IMR-90 (cell line): ENCODE measurements at regions not wholly inside any gene's neighbourhood (a gene's known extent, or its start where the extent isn't known, plus 50 kb on each side); places are given as distances from the start of the nearest gene placed in this dataset.

Experiments used
- ATAC-seq: fragments of 200-7000 bp; cut with Tn5 transposase; 2 replicates; pipeline ENCODE4 v1.9.1; 2020; ENCODE audit warnings: low read depth, mild to moderate bottlenecking, moderate library complexity
- BruUV-seq: library from RNA; stranded (reverse); fragments of 400-500 nt; replicated peaks from 2 replicates; lab custom pipeline; 2021; lab: Mats Ljungman, UMichigan
- CTCF ChIA-PET: fragments of 300-600 bp; formaldehyde crosslinking; extraction: SDS; loops from one replicate; lab custom pipeline; 2021; ENCODE audit warnings: antibody characterized with exemption; lab: Yijun Ruan, JAX
- POLR2A ChIA-PET: fragments of 300-600 bp; sonication (Branson Sonifier 250); formaldehyde crosslinking; loops from one replicate; lab custom pipeline; 2022; ENCODE audit warnings: antibody characterized with exemption; ENCODE audit not compliant: unreplicated experiment; lab: Charles Lee
- DNase-seq: peaks from one replicate; pipeline ENCODE4 v3.0.0; 2013
- H2AFZ ChIP-seq: replicated peaks from 2 replicates; pipeline ENCODE3; 2013; ENCODE audit warnings: low read length, mild to moderate bottlenecking; ENCODE audit not compliant: poor library complexity
- H2AK5ac ChIP-seq: 2 replicates; pipeline ENCODE4 v1.6.1; 2013; ENCODE audit warnings: low read depth, low read length, inconsistent platforms
- H2AK9ac ChIP-seq: replicated peaks from 2 replicates; pipeline ENCODE3; 2013; ENCODE audit warnings: mild to moderate bottlenecking, low read depth, low read length, moderate library complexity; ENCODE audit not compliant: poor library complexity
- H2BK120ac ChIP-seq: 2 replicates; pipeline ENCODE4 v1.6.1; 2013; ENCODE audit warnings: low read depth, low read length, inconsistent platforms
- H2BK15ac ChIP-seq: 3 replicates; pipeline ENCODE4 v1.6.1; 2013; ENCODE audit warnings: low read depth, low read length, inconsistent platforms
- H2BK20ac ChIP-seq: 2 replicates; pipeline ENCODE4 v1.6.1; 2013; ENCODE audit warnings: low read depth, mild to moderate bottlenecking, inconsistent platforms, low read length, moderate library complexity
- H2BK5ac ChIP-seq: 2 replicates; pipeline ENCODE4 v1.6.1; 2013; ENCODE audit warnings: mild to moderate bottlenecking, low read depth, low read length, inconsistent platforms; ENCODE audit not compliant: poor library complexity, severe bottlenecking
- H3K14ac ChIP-seq: replicated peaks from 2 replicates; pipeline ENCODE4 v1.6.1; 2013; ENCODE audit warnings: low read depth, low read length, inconsistent platforms
- H3K18ac ChIP-seq: 2 replicates; pipeline ENCODE4 v1.6.1; 2013; ENCODE audit warnings: low read depth, low read length, control low read depth
- H3K23ac ChIP-seq: 2 replicates; pipeline ENCODE4 v1.6.1; 2013; ENCODE audit warnings: low read depth, low read length, inconsistent platforms
- H3K27ac ChIP-seq: 2 replicates; pipeline ENCODE4 v1.5.1; 2013; ENCODE audit warnings: mild to moderate bottlenecking, control low read depth, low read length; ENCODE audit not compliant: insufficient read depth
- H3K27me3 ChIP-seq: 2 replicates; pipeline ENCODE4 v1.6.1; 2013; ENCODE audit warnings: low read length; ENCODE audit not compliant: control insufficient read depth, insufficient read depth
- H3K36me3 ChIP-seq: 2 replicates; pipeline ENCODE4 v1.6.1; 2013; ENCODE audit warnings: low read length, mixed read lengths; ENCODE audit not compliant: control insufficient read depth, insufficient read depth
- H3K4ac ChIP-seq: 2 replicates; pipeline ENCODE4 v1.6.1; 2013; ENCODE audit warnings: low read depth, low read length, inconsistent platforms
- H3K4me1 ChIP-seq: 2 replicates; pipeline ENCODE4 v1.6.1; 2013; ENCODE audit warnings: low read length, mixed read lengths; ENCODE audit not compliant: control insufficient read depth, insufficient read depth
- H3K4me2 ChIP-seq: 2 replicates; pipeline ENCODE4 v1.6.1; 2013; ENCODE audit warnings: low read depth, mild to moderate bottlenecking, control low read depth, low read length, moderate library complexity
- H3K4me3 ChIP-seq: 2 replicates; pipeline ENCODE4 v1.5.1; 2013; ENCODE audit warnings: low read depth, mild to moderate bottlenecking, control low read depth, low read length, moderate library complexity; ENCODE audit not compliant: insufficient read depth
- H3K56ac ChIP-seq: 2 replicates; pipeline ENCODE4 v1.6.1; 2013; ENCODE audit warnings: low read length, inconsistent platforms; ENCODE audit not compliant: insufficient read depth; ENCODE audit errors: extremely low read depth
- H3K79me1 ChIP-seq, 2 experiments: 2 replicates each; pipeline ENCODE4 v1.6.1; 2013; ENCODE audit warnings: low read length in 2 of 2, inconsistent platforms in 1 of 2, low read depth in 1 of 2
- H3K9ac ChIP-seq: 2 replicates; pipeline ENCODE4 v1.6.1; 2013; ENCODE audit warnings: low read depth, low read length, control low read depth
- H3K9me1 ChIP-seq: 2 replicates; pipeline ENCODE4 v1.6.1; 2013; ENCODE audit warnings: low read length, inconsistent platforms; ENCODE audit not compliant: insufficient read depth
- H3K9me3 ChIP-seq: 2 replicates; pipeline ENCODE4 v1.6.1; 2013; ENCODE audit warnings: low read length; ENCODE audit not compliant: control insufficient read depth, insufficient read depth
- H4K20me1 ChIP-seq: 2 replicates; pipeline ENCODE4 v1.6.1; 2013; ENCODE audit warnings: low read length, inconsistent platforms; ENCODE audit not compliant: insufficient read depth
- H4K5ac ChIP-seq: 2 replicates; pipeline ENCODE4 v1.6.1; 2013; ENCODE audit warnings: mild to moderate bottlenecking, low read depth, low read length, control low read depth
- H4K8ac ChIP-seq, 2 experiments: 2 replicates each; pipeline ENCODE4 v1.6.1; 2013; ENCODE audit warnings: low read depth in 2 of 2, low read length in 2 of 2, control low read depth in 1 of 2, inconsistent platforms in 1 of 2
- H4K91ac ChIP-seq: 2 replicates; pipeline ENCODE4 v1.6.1; 2013; ENCODE audit warnings: low read depth, low read length, inconsistent platforms; ENCODE audit not compliant: insufficient read depth
- BHLHE40 ChIP-seq: fragments of 150-350 bp; IDR thresholded peaks from 2 replicates; pipeline ENCODE4 v1.6.1; 2016; ENCODE audit warnings: mild to moderate bottlenecking, low read depth, low read length
- CEBPB ChIP-seq: IDR thresholded peaks from 2 replicates; pipeline ENCODE4 v1.6.1; 2012; ENCODE audit warnings: low read depth, low read length, improper control_type of control experiment
- CHD1 ChIP-seq: IDR thresholded peaks from 2 replicates; pipeline ENCODE4 v1.6.1; 2012; ENCODE audit warnings: low read depth, low read length, improper control_type of control experiment
- CTCF ChIP-seq: conservative IDR thresholded peaks from 2 replicates; pipeline ENCODE4 v1.5.1; 2012; ENCODE audit warnings: mild to moderate bottlenecking, low read depth, low read length, improper control_type of control experiment
- ELK1 ChIP-seq: fragments of 150-350 bp; IDR thresholded peaks from 2 replicates; pipeline ENCODE4 v1.6.1; 2016; ENCODE audit warnings: low read depth, mild to moderate bottlenecking, low read length, moderate library complexity, borderline replicate concordance
- FOS ChIP-seq: fragments of 150-350 bp; IDR thresholded peaks from 2 replicates; pipeline ENCODE4 v1.6.1; 2016; ENCODE audit warnings: low read depth, low read length
- MAFK ChIP-seq: IDR thresholded peaks from 2 replicates; pipeline ENCODE4 v1.6.1; 2012; ENCODE audit warnings: low read depth, low read length, improper control_type of control experiment
- MAZ ChIP-seq: IDR thresholded peaks from 2 replicates; pipeline ENCODE4 v1.6.1; 2012; ENCODE audit warnings: low read depth, mild to moderate bottlenecking, low read length, improper control_type of control experiment, moderate library complexity, borderline replicate concordance
- MXI1 ChIP-seq: IDR thresholded peaks from 2 replicates; pipeline ENCODE4 v1.6.1; 2012; ENCODE audit warnings: low read depth, mild to moderate bottlenecking, low read length, moderate library complexity, borderline replicate concordance
- NFE2L2 ChIP-seq: fragments of 150-350 bp; IDR thresholded peaks from 2 replicates; pipeline ENCODE4 v1.6.1; 2016; ENCODE audit warnings: low read depth, mild to moderate bottlenecking, low read length
- POLR2A ChIP-seq: IDR thresholded peaks from 2 replicates; pipeline ENCODE4 v1.6.1; 2012; ENCODE audit warnings: mild to moderate bottlenecking, low read depth, low read length
- RAD21 ChIP-seq: IDR thresholded peaks from 2 replicates; pipeline ENCODE4 v1.6.1; 2012; ENCODE audit warnings: low read length, improper control_type of control experiment
- RCOR1 ChIP-seq: IDR thresholded peaks from 2 replicates; pipeline ENCODE4 v1.6.1; 2012; ENCODE audit warnings: mild to moderate bottlenecking, low read length, improper control_type of control experiment; ENCODE audit not compliant: insufficient replicate concordance
- RFX5 ChIP-seq: IDR thresholded peaks from 2 replicates; pipeline ENCODE4 v1.8.0; 2012; ENCODE audit warnings: low read depth, mild to moderate bottlenecking, low read length, moderate library complexity
- SMC3 ChIP-seq: fragments of 150-350 bp; IDR thresholded peaks from 2 replicates; pipeline ENCODE4 v1.6.1; 2016; ENCODE audit warnings: low read depth, mild to moderate bottlenecking, antibody characterized with exemption, low read length, moderate library complexity
- USF2 ChIP-seq: fragments of 150-350 bp; IDR thresholded peaks from 2 replicates; pipeline ENCODE4 v1.6.1; 2017; ENCODE audit warnings: mild to moderate bottlenecking, antibody characterized with exemption, low read length, low read depth
- WGBS, 2 experiments: methylation state at CpG; one replicate each; pipeline versions ENCODE4 v1.1.5 to v1.1.7; 2013; ENCODE audit warnings: missing lambda C conversion rate in 2 of 2; ENCODE audit not compliant: insufficient read length in 1 of 2; ENCODE audit errors: extremely low coverage in 2 of 2; 5-methylcytosine and 5-hydroxymethylcytosine counted together
- dilution Hi-C: fragments of 300-500 bp; cut with HindIII; formaldehyde crosslinking; loops from one replicate; pipeline ENCODE4 v1.14.3; 2018; ENCODE audit warnings: low sequenced_read_pairs; ENCODE audit not compliant: unreplicated experiment
- in situ Hi-C: fragments of 300-500 bp; cut with MboI; formaldehyde crosslinking; loops from 3 replicates; pipeline ENCODE4 v1.14.3; 2019; ENCODE audit warnings: low sequenced_read_pairs, inconsistent platforms, mixed read lengths
- intact Hi-C: fragments of 100-400 bp; cut with micrococcal nuclease; formaldehyde crosslinking; loops from 2 replicates; pipeline ENCODE4 v1.10.0; 2022

GRCh38 chr2:122422384-122422991, 667.0 kb downstream of the TSN start:
- Histone ChIP-seq H3K4me2 (no peak overlapping the region), H2BK15ac (no peak overlapping the region), H2AK9ac (no peak overlapping the region), H2AFZ (no peak overlapping the region), H3K9me1 (no peaks in the 10 kb centered on the region), H2BK120ac (no peak overlapping the region), H3K27ac (no peak overlapping the region), H3K4me3 (no peak overlapping the region), H3K9ac (no peak overlapping the region), H3K36me3 (no peaks in the 10 kb centered on the region), H3K18ac (no peak overlapping the region), H3K9me3 (no peaks in the 10 kb centered on the region), H3K56ac (no peak overlapping the region), H3K79me1 (no peaks in the 10 kb centered on the region), H2BK20ac (no peak overlapping the region), H4K5ac (no peak overlapping the region), H3K23ac (no peak overlapping the region), H3K14ac (no peak overlapping the region), H4K91ac (no peak overlapping the region), H4K8ac (no peak overlapping the region), H2BK5ac (no peak overlapping the region), H4K20me1 (no peaks in the 10 kb centered on the region), H3K4ac (no peak overlapping the region), H2AK5ac (no peak overlapping the region), H3K4me1 (no peaks in the 10 kb centered on the region), H3K27me3 (no peaks in the 10 kb centered on the region)
- dilution Hi-C loops (no loop called here), intact Hi-C loops (no loop called here), in situ Hi-C loops (no loop called here)
- TF ChIP-seq MAZ (no peak), CHD1 (no peak), MAFK (no peak), POLR2A (no peak), MXI1 (no peak), ELK1 (no peak), RAD21 (no peak), SMC3 (no peak), RFX5 (no peak), USF2 (no peak), CEBPB (no peak), RCOR1 (no peak), NFE2L2 (no peak), BHLHE40 (no peak), FOS (no peak), CTCF (no peak)
- DNase-seq (no peak), ATAC-seq (no peak)
- POLR2A ChIA-PET = no interaction called here
- no CpG with 5 or more reads among the region's 7 CpGs for WGBS, 2 experiments
- no TSS peak for BruUV-seq
- CTCF ChIA-PET = no interaction called here
